ENCODE measurements at regions not wholly inside any gene's neighbourhood (a gene's known extent, or its start where the extent isn't known, plus 50 kb on each side); places are given as distances from the start of the nearest gene placed in this dataset.

DNA sequence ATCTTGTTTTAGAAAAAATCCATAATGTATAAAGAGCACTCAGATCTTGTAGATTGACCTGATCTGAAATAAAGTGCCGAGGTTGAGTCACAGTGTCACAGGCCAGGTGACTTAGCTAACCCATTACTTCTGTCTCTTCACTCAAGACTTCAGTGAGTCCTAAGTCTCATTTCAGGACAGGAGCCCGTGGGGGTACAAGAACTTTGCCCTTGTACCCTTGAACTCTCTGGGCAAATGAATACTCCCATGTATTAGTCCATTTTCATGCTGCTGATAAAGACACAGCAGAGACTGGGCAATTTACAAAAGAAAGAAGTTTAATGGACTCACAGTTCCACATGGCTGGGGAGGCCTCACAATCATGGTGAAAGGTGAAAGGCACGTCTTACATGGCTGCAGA is 160.2 kb downstream of the ZPLD1 start:
- no peak overlapping the region for H3K27ac ChIP-seq
- H3K27me3 ChIP-seq, result no peaks in the 10 kb centered on the region
- H3K36me3 ChIP-seq, result no peaks in the 10 kb centered on the region
- no peaks in the 10 kb centered on the region for H3K9me3 ChIP-seq
- intact Hi-C loops (cut with DNase I), result no loop called here
- no peak for DNase-seq (ENCODE audit: extremely low spot score in 2 of 2)
- TF ChIP-seq CTCF (IDR thresholded peaks at IDR 0.05) (no peak), POLR2A (IDR thresholded peaks at IDR 0.05) (no peak), POLR2AphosphoS5 (IDR thresholded peaks at IDR 0.05; ENCODE audit: insufficient read depth in 1 of 2, low read depth in 1 of 2) (no peak)
- H3K4me3 ChIP-seq, result no peak overlapping the region
- no peaks in the 10 kb centered on the region for H3K4me1 ChIP-seq

GRCh38 chr3:102599819-102600576 is 165.2 kb downstream of the ZPLD1 start:
- Histone ChIP-seq H3K27me3 (no peaks in the 10 kb centered on the region), H3K9me3 (no peaks in the 10 kb centered on the region), H3K4me3 (no peak overlapping the region), H3K27ac (no peak overlapping the region), H3K36me3 (no peaks in the 10 kb centered on the region), H3K4me1 (no peaks in the 10 kb centered on the region)
- intact Hi-C loops (cut with DNase I), result no loop called here
- no peak for DNase-seq (ENCODE audit: extremely low spot score in 2 of 2)
- TF ChIP-seq POLR2A (IDR thresholded peaks at IDR 0.05) (no peak), CTCF (IDR thresholded peaks at IDR 0.05) (no peak)

DNA sequence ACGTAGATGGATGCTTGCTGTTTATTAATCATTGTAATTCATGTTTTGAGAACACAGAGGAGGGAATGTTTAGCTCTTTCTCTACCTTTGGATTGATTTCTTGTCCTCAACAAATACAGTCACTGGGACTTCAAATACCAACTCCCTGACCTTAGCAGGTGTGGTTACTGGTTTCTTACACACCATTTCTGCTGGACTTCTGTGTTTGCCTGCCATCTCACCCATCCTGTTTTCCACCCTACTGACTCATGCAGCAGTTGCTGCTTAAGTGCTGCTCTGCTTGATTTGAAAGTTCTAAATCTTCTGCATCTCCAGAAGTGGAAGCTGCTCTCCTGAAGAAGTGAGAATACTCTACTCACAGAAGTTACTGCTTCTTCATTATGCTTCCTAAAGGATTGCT is 170.3 kb downstream of the ZPLD1 start:
- Histone ChIP-seq H3K4me3 (no peak overlapping the region), H3K36me3 (no peaks in the 10 kb centered on the region), H3K9me3 (no peaks in the 10 kb centered on the region), H3K4me1 (no peaks in the 10 kb centered on the region), H3K27me3 (no peaks in the 10 kb centered on the region), H3K27ac (no peak overlapping the region)
- no peak for DNase-seq (ENCODE audit: extremely low spot score in 2 of 2)
- TF ChIP-seq POLR2A (IDR thresholded peaks at IDR 0.05), result no peak
- TF ChIP-seq CTCF (IDR thresholded peaks at IDR 0.05), result no peak
- TF ChIP-seq POLR2AphosphoS5 (IDR thresholded peaks at IDR 0.05; ENCODE audit: insufficient read depth in 1 of 2, low read depth in 1 of 2), result no peak
- intact Hi-C loops (cut with DNase I), result no loop called here

DNA sequence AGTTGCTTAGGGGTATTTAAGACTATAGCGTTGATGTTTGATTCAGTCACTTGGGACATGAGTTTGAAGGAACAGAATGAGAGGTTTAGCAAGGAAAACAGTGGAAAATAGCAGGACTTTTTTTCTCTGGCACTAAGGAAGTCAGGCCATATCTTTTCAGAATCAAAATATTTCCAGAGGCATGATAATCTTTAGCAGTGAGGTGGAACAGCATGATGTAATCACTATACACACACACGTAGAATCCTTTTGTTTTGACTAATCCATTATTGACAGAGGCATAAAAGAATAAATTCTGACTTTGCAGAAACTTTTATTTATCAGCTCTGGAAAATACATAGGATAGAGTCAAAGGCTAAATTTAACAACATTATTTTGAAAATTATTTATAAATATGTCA is 174.1 kb downstream of the ZPLD1 start:
- H3K27me3 ChIP-seq, result no peaks in the 10 kb centered on the region
- no peaks in the 10 kb centered on the region for H3K36me3 ChIP-seq
- intact Hi-C loops (cut with DNase I), result no loop called here
- TF ChIP-seq POLR2AphosphoS5 (IDR thresholded peaks at IDR 0.05; ENCODE audit: insufficient read depth in 1 of 2, low read depth in 1 of 2) (no peak), POLR2A (IDR thresholded peaks at IDR 0.05) (no peak), CTCF (IDR thresholded peaks at IDR 0.05) (no peak)
- H3K9me3 ChIP-seq, result no peaks in the 10 kb centered on the region
- H3K4me1 ChIP-seq, result no peaks in the 10 kb centered on the region
- no peak overlapping the region for H3K27ac ChIP-seq
- DNase-seq (ENCODE audit: extremely low spot score in 2 of 2), result no peak
- H3K4me3 ChIP-seq, result no peak overlapping the region

GRCh38 chr3:102614021-102614569 is 179.3 kb downstream of the ZPLD1 start:
- intact Hi-C loops (cut with DNase I), result no loop called here
- no peak for DNase-seq (ENCODE audit: extremely low spot score in 2 of 2)
- H3K9me3 ChIP-seq, result no peaks in the 10 kb centered on the region
- no peaks in the 10 kb centered on the region for H3K27me3 ChIP-seq
- H3K27ac ChIP-seq, result no peak overlapping the region
- TF ChIP-seq CTCF (IDR thresholded peaks at IDR 0.05) (no peak), POLR2A (IDR thresholded peaks at IDR 0.05) (no peak), POLR2AphosphoS5 (IDR thresholded peaks at IDR 0.05; ENCODE audit: insufficient read depth in 1 of 2, low read depth in 1 of 2) (no peak)
- H3K4me3 ChIP-seq, result no peak overlapping the region
- no peaks in the 10 kb centered on the region for H3K4me1 ChIP-seq
- no peaks in the 10 kb centered on the region for H3K36me3 ChIP-seq
